ENCODE measurements at regions not wholly inside any gene's neighbourhood (a gene's known extent, or its start where the extent isn't known, plus 50 kb on each side); places are given as distances from the start of the nearest gene placed in this dataset.

- TF ChIP-seq POLR2AphosphoS5 (IDR thresholded peaks at IDR 0.05; ENCODE audit: borderline replicate concordance, low read depth, low read length) (no peak), FOXP2 (optimal IDR thresholded peaks at IDR 0.05; ENCODE audit: control extremely low read depth, extremely low read length, insufficient read depth) (no peak), EZH2 (IDR thresholded peaks at IDR 0.05) (no peak)
- no peak for DNase-seq (ENCODE audit: low read depth, low spot score)
These were observed 509.0 kb downstream of the PCDH19 start for GRCh38 chrX:99901091-99901490.

GRCh38 chrX:99887918-99888317 lies 522.2 kb downstream of the PCDH19 start:
- TF ChIP-seq FOXP2 (optimal IDR thresholded peaks at IDR 0.05; ENCODE audit: control extremely low read depth, extremely low read length, insufficient read depth) (no peak), POLR2AphosphoS5 (IDR thresholded peaks at IDR 0.05; ENCODE audit: borderline replicate concordance, low read depth, low read length) (no peak), EZH2 (IDR thresholded peaks at IDR 0.05) (no peak)
- no peak for DNase-seq (ENCODE audit: low read depth, low spot score)
- H3K36me3 ChIP-seq (ENCODE audit: insufficient read depth, low read length): no peaks in the 10 kb centered on the region
- no peak overlapping the region for H3K9ac ChIP-seq (ENCODE audit: insufficient read length)
- H3K4me3 ChIP-seq: no peak overlapping the region
- no peaks in the 10 kb centered on the region for H3K9me3 ChIP-seq (ENCODE audit: low read depth, low read length)
- H3K27ac ChIP-seq: no peak overlapping the region

More at GRCh38 chrX:99901091-99901490, 509.0 kb downstream of the PCDH19 start:
- Histone ChIP-seq H3K27ac (no peak overlapping the region), H3K4me3 (no peak overlapping the region), H3K9ac (ENCODE audit: insufficient read length) (no peak overlapping the region), H3K9me3 (ENCODE audit: low read depth, low read length) (no peaks in the 10 kb centered on the region), H3K36me3 (ENCODE audit: insufficient read depth, low read length) (no peaks in the 10 kb centered on the region)

- Histone ChIP-seq H3K36me3 (ENCODE audit: insufficient read depth, low read length) (no peaks in the 10 kb centered on the region), H3K27ac (no peak overlapping the region), H3K4me3 (no peak overlapping the region), H3K9ac (ENCODE audit: insufficient read length) (no peak overlapping the region), H3K9me3 (ENCODE audit: low read depth, low read length) (no peaks in the 10 kb centered on the region)
- TF ChIP-seq FOXP2 (optimal IDR thresholded peaks at IDR 0.05; ENCODE audit: control extremely low read depth, extremely low read length, insufficient read depth) (no peak), EZH2 (IDR thresholded peaks at IDR 0.05) (no peak), POLR2AphosphoS5 (IDR thresholded peaks at IDR 0.05; ENCODE audit: borderline replicate concordance, low read depth, low read length) (no peak)
- no peak for DNase-seq (ENCODE audit: low read depth, low spot score)
These were observed 552.6 kb downstream of the PCDH19 start for GRCh38 chrX:99857455-99857854.

- no peak overlapping the region for H3K4me3 ChIP-seq
- H3K27ac ChIP-seq: no peak overlapping the region
- H3K36me3 ChIP-seq (ENCODE audit: insufficient read depth, low read length): no peaks in the 10 kb centered on the region
- TF ChIP-seq FOXP2 (optimal IDR thresholded peaks at IDR 0.05; ENCODE audit: control extremely low read depth, extremely low read length, insufficient read depth): no peak
- TF ChIP-seq POLR2AphosphoS5 (IDR thresholded peaks at IDR 0.05; ENCODE audit: borderline replicate concordance, low read depth, low read length): no peak
- no peak for TF ChIP-seq EZH2 (IDR thresholded peaks at IDR 0.05)
- H3K9me3 ChIP-seq (ENCODE audit: low read depth, low read length): no peaks in the 10 kb centered on the region
- no peak overlapping the region for H3K9ac ChIP-seq (ENCODE audit: insufficient read length)
- DNase-seq (ENCODE audit: low read depth, low spot score): no peak
These were observed 576.3 kb downstream of the PCDH19 start for GRCh38 chrX:99833821-99834220.

GRCh38 chrX:99820197-99820596 lies 589.9 kb downstream of the PCDH19 start:
- no peaks in the 10 kb centered on the region for H3K36me3 ChIP-seq (ENCODE audit: insufficient read depth, low read length)
- H3K27ac ChIP-seq: no peak overlapping the region
- no peaks in the 10 kb centered on the region for H3K9me3 ChIP-seq (ENCODE audit: low read depth, low read length)
- no peak overlapping the region for H3K4me3 ChIP-seq
- TF ChIP-seq EZH2 (IDR thresholded peaks at IDR 0.05): no peak
- TF ChIP-seq FOXP2 (optimal IDR thresholded peaks at IDR 0.05; ENCODE audit: control extremely low read depth, extremely low read length, insufficient read depth): no peak
- DNase-seq (ENCODE audit: low read depth, low spot score): no peak
- no peak overlapping the region for H3K9ac ChIP-seq (ENCODE audit: insufficient read length)

- no peak overlapping the region for H3K4me3 ChIP-seq
- H3K9me3 ChIP-seq (ENCODE audit: low read depth, low read length): no peaks in the 10 kb centered on the region
- no peaks in the 10 kb centered on the region for H3K36me3 ChIP-seq (ENCODE audit: insufficient read depth, low read length)
- no peak for DNase-seq (ENCODE audit: low read depth, low spot score)
- TF ChIP-seq POLR2AphosphoS5 (IDR thresholded peaks at IDR 0.05; ENCODE audit: borderline replicate concordance, low read depth, low read length) (no peak), FOXP2 (optimal IDR thresholded peaks at IDR 0.05; ENCODE audit: control extremely low read depth, extremely low read length, insufficient read depth) (no peak), EZH2 (IDR thresholded peaks at IDR 0.05) (no peak)
- no peak overlapping the region for H3K9ac ChIP-seq (ENCODE audit: insufficient read length)
- no peak overlapping the region for H3K27ac ChIP-seq
These were observed 610.1 kb downstream of the PCDH19 start for GRCh38 chrX:99800016-99800415.

GRCh38 chrX:99798936-99799335 lies 611.1 kb downstream of the PCDH19 start:
- Histone ChIP-seq H3K9me3 (ENCODE audit: low read depth, low read length) (no peaks in the 10 kb centered on the region), H3K9ac (ENCODE audit: insufficient read length) (no peak overlapping the region), H3K4me3 (no peak overlapping the region), H3K36me3 (ENCODE audit: insufficient read depth, low read length) (no peaks in the 10 kb centered on the region), H3K27ac (no peak overlapping the region)
- TF ChIP-seq EZH2 (IDR thresholded peaks at IDR 0.05) (no peak), FOXP2 (optimal IDR thresholded peaks at IDR 0.05; ENCODE audit: control extremely low read depth, extremely low read length, insufficient read depth) (no peak), POLR2AphosphoS5 (IDR thresholded peaks at IDR 0.05; ENCODE audit: borderline replicate concordance, low read depth, low read length) (no peak)
- no peak for DNase-seq (ENCODE audit: low read depth, low spot score)

- H3K36me3 ChIP-seq (ENCODE audit: insufficient read depth, low read length): no peaks in the 10 kb centered on the region
- DNase-seq (ENCODE audit: low read depth, low spot score): no peak
- H3K4me3 ChIP-seq: no peak overlapping the region
- H3K9ac ChIP-seq (ENCODE audit: insufficient read length): no peak overlapping the region
- H3K9me3 ChIP-seq (ENCODE audit: low read depth, low read length): no peaks in the 10 kb centered on the region
- no peak for TF ChIP-seq FOXP2 (optimal IDR thresholded peaks at IDR 0.05; ENCODE audit: control extremely low read depth, extremely low read length, insufficient read depth)
- TF ChIP-seq EZH2 (IDR thresholded peaks at IDR 0.05): no peak
- TF ChIP-seq POLR2AphosphoS5 (IDR thresholded peaks at IDR 0.05; ENCODE audit: borderline replicate concordance, low read depth, low read length): no peak
- no peak overlapping the region for H3K27ac ChIP-seq
These were observed 614.6 kb downstream of the PCDH19 start for GRCh38 chrX:99795495-99795894.

- Histone ChIP-seq H3K9me3 (ENCODE audit: low read depth, low read length) (no peaks in the 10 kb centered on the region), H3K36me3 (ENCODE audit: insufficient read depth, low read length) (no peaks in the 10 kb centered on the region), H3K27ac (no peak overlapping the region), H3K4me3 (no peak overlapping the region), H3K9ac (ENCODE audit: insufficient read length) (no peak overlapping the region)
- no peak for DNase-seq (ENCODE audit: low read depth, low spot score)
- TF ChIP-seq FOXP2 (optimal IDR thresholded peaks at IDR 0.05; ENCODE audit: control extremely low read depth, extremely low read length, insufficient read depth) (no peak), POLR2AphosphoS5 (IDR thresholded peaks at IDR 0.05; ENCODE audit: borderline replicate concordance, low read depth, low read length) (no peak), EZH2 (IDR thresholded peaks at IDR 0.05) (no peak)
These were observed 627.5 kb downstream of the PCDH19 start for GRCh38 chrX:99782516-99783040.
